ENCODE measurements at regions not wholly inside any gene's neighbourhood (a gene's known extent, or its start where the extent isn't known, plus 50 kb on each side); places are given as distances from the start of the nearest gene placed in this dataset.

- DNase-seq (ENCODE audit: low read depth) = peak; percentile 84
- H3K4me3 ChIP-seq (ENCODE audit: low read depth, low read length) = no peak overlapping the region
- no peak for TF ChIP-seq CTCF (IDR thresholded peaks at IDR 0.05; ENCODE audit: insufficient read depth, low read length)
Observed at GRCh38 chr18:59748628-59749360, 51.6 kb upstream of the CCBE1 start.

All from fibroblast of the aortic adventitia (primary cell).